GM18951 (cell line): ENCODE measurements at regions not wholly inside any gene's neighbourhood (a gene's known extent, or its start where the extent isn't known, plus 50 kb on each side); places are given as distances from the start of the nearest gene placed in this dataset.

Source experiments
- POLR2A ChIP-seq: IDR thresholded peaks from 4 replicates; pipeline ENCODE4 v1.6.1; 2011; ENCODE audit warnings: mild to moderate bottlenecking; ENCODE audit not compliant: insufficient read length, insufficient read depth; ENCODE audit errors: extremely low read depth
- in situ Hi-C: fragments of 300-500 bp; cut with MboI; formaldehyde crosslinking; loops from one replicate; pipeline ENCODE4 v1.12.0; 2022; ENCODE audit warnings: low sequenced_read_pairs, mixed read lengths, inconsistent platforms; ENCODE audit not compliant: unreplicated experiment

- no peak for TF ChIP-seq POLR2A
- in situ Hi-C loops = no loop called here
These were observed 584.5 kb upstream of the CCDC54 start for GRCh38 chr3:106792716-106793115.

- in situ Hi-C loops = no loop called here
- no peak for TF ChIP-seq POLR2A
These were observed 582.8 kb upstream of the CCDC54 start for GRCh38 chr3:106794442-106794841.

- in situ Hi-C loops = no loop called here
- TF ChIP-seq POLR2A = no peak
These were observed 581.7 kb upstream of the CCDC54 start for GRCh38 chr3:106795553-106795952.

GRCh38 chr3:106797461-106797860 lies 579.8 kb upstream of the CCDC54 start:
- in situ Hi-C loops = no loop called here
- no peak for TF ChIP-seq POLR2A

- no peak for TF ChIP-seq POLR2A
- in situ Hi-C loops = no loop called here
These were observed 571.6 kb upstream of the CCDC54 start for GRCh38 chr3:106805625-106806024.

- TF ChIP-seq POLR2A = no peak
These were observed 570.3 kb upstream of the CCDC54 start for GRCh38 chr3:106806964-106807363.

GRCh38 chr3:106809041-106809440 lies 568.2 kb upstream of the CCDC54 start:
- TF ChIP-seq POLR2A = no peak
- in situ Hi-C loops = no loop called here

More at GRCh38 chr3:106806964-106807363, 570.3 kb upstream of the CCDC54 start:
- in situ Hi-C loops = no loop called here

GRCh38 chr3:106809623-106810299 lies 567.5 kb upstream of the CCDC54 start:
- in situ Hi-C loops = no loop called here
- TF ChIP-seq POLR2A = no peak

GRCh38 chr3:106810300-106810875 lies 566.9 kb upstream of the CCDC54 start:
- in situ Hi-C loops = no loop called here
- TF ChIP-seq POLR2A = no peak

GRCh38 chr3:106811376-106811775 lies 565.9 kb upstream of the CCDC54 start:
- in situ Hi-C loops = no loop called here
- no peak for TF ChIP-seq POLR2A

- in situ Hi-C loops = no loop called here
- no peak for TF ChIP-seq POLR2A
These were observed 563.5 kb upstream of the CCDC54 start for GRCh38 chr3:106813742-106814141.

- in situ Hi-C loops = no loop called here
- no peak for TF ChIP-seq POLR2A
These were observed 563.0 kb upstream of the CCDC54 start for GRCh38 chr3:106814231-106814630.

- TF ChIP-seq POLR2A = no peak
- in situ Hi-C loops = no loop called here
These were observed 560.4 kb upstream of the CCDC54 start for GRCh38 chr3:106816838-106817237.

GRCh38 chr3:106817706-106818105 lies 559.5 kb upstream of the CCDC54 start:
- in situ Hi-C loops = no loop called here
- no peak for TF ChIP-seq POLR2A
